ENCODE measurements at regions not wholly inside any gene's neighbourhood (a gene's known extent, or its start where the extent isn't known, plus 50 kb on each side); places are given as distances from the start of the nearest gene placed in this dataset.
A peak's percentile ranks its signal among the peaks of the same experiment; 100 is the strongest.

DNA sequence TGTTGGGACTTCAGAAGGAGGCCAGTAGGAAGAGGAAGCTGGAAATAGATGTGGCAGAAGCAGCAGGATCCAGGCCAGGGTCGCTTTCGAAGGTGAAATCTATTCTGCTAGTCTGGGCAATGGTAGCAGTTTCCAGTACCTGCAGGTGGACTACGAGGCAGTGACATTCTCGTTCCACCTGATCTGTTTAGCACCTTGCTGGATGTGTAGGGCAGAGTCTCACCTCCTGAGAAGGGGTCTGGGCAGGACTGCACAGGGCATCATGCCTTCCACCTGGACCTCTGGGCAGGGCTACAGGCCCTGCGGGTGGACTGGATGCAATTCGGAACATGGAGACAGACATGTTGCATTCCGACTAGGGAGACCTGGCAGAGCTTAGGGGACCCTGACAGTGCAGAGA, 254.8 kb upstream of the ZNF32 start (continued):
- TF ChIP-seq, protein P1, sequence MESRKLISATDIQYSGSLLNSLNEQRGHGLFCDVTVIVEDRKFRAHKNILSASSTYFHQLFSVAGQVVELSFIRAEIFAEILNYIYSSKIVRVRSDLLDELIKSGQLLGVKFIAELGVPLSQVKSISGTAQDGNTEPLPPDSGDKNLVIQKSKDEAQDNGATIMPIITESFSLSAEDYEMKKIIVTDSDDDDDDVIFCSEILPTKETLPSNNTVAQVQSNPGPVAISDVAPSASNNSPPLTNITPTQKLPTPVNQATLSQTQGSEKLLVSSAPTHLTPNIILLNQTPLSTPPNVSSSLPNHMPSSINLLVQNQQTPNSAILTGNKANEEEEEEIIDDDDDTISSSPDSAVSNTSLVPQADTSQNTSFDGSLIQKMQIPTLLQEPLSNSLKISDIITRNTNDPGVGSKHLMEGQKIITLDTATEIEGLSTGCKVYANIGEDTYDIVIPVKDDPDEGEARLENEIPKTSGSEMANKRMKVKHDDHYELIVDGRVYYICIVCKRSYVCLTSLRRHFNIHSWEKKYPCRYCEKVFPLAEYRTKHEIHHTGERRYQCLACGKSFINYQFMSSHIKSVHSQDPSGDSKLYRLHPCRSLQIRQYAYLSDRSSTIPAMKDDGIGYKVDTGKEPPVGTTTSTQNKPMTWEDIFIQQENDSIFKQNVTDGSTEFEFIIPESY (IDR thresholded peaks at IDR 0.05) = no peak
- TF ChIP-seq SP1 (IDR thresholded peaks at IDR 0.05) = no peak

DNA sequence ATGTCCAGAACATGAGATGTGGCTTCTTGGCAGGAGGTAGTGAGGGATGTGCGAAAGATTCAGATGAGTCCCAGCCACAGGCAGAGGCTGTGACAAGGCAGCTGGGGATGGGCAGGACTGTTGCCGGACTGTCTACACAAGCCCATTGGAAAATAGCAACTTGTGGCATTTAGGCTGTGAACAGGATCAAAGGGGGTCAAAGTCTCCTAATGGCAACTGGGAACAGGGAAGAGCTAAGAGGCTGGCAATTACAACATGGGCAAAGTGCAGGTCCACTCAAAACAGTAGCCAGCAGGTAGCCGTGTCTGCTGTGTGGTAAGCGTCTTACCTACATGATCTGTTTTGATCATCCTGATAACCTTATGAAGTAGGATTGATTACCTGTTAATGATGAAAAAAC, 254.2 kb upstream of the ZNF32 start:
- no peaks in the 10 kb centered on the region for H3K36me3 ChIP-seq (ENCODE audit: control insufficient read depth in 4 of 4, insufficient read depth in 3 of 4, low read depth in 1 of 4, low read length in 3 of 4)
- WGBS = 54% methylated on average over 4 of the region's 4 CpGs
- H3K27ac ChIP-seq (ENCODE audit: low read depth in 1 of 2, low read length in 2 of 2) = no peak overlapping the region
- DNase-seq (ENCODE audit: low spot score) = peak; percentile 32
- no peak overlapping the region for H3K4me3 ChIP-seq (ENCODE audit: low read depth in 1 of 3, low read length in 3 of 3)
- no peak overlapping the region for H3K9ac ChIP-seq (ENCODE audit: low read depth in 1 of 2, low read length in 2 of 2)
- H3K4me1 ChIP-seq (ENCODE audit: control insufficient read depth in 4 of 4, insufficient read depth in 4 of 4, low read length in 3 of 4) = peaks cover 0 to 9% (median 4%) of the 10 kb centered on the region in 4 donors
- H3K27me3 ChIP-seq (ENCODE audit: control insufficient read depth in 4 of 4, insufficient read depth in 4 of 4, low read length in 3 of 4) = no peaks in the 10 kb centered on the region
- no peaks in the 10 kb centered on the region for H3K9me3 ChIP-seq (ENCODE audit: control insufficient read depth in 4 of 4, low read length in 3 of 4)
- TF ChIP-seq JUND (IDR thresholded peaks at IDR 0.05) (peak; percentile 34 to 58), SP1 (IDR thresholded peaks at IDR 0.05) (peak; percentile 86), GABPA (IDR thresholded peaks at IDR 0.05 in 1 of 2, conservative IDR thresholded peaks at IDR 0.05 in 1 of 2) (no peak), FOXA2 (IDR thresholded peaks at IDR 0.05) (peak; percentile 32), HNF4G (IDR thresholded peaks at IDR 0.05) (peak; percentile 97), HNF4A (conservative IDR thresholded peaks at IDR 0.05) (peak; percentile 95 to 97), NR2F2 (IDR thresholded peaks at IDR 0.05) (no peak), YY1 (IDR thresholded peaks at IDR 0.05) (peak; percentile 71), RAD21 (IDR thresholded peaks at IDR 0.05) (peak; percentile 49), FOXA1 (IDR thresholded peaks at IDR 0.05) (peak; percentile 39), RXRA (IDR thresholded peaks at IDR 0.05) (peak; percentile 72 to 76), TAF1 (conservative IDR thresholded peaks at IDR 0.05) (no peak)
- TF ChIP-seq, protein P2, sequence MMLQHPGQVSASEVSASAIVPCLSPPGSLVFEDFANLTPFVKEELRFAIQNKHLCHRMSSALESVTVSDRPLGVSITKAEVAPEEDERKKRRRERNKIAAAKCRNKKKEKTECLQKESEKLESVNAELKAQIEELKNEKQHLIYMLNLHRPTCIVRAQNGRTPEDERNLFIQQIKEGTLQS (IDR thresholded peaks at IDR 0.05) = no peak
- TF ChIP-seq, protein P3, sequence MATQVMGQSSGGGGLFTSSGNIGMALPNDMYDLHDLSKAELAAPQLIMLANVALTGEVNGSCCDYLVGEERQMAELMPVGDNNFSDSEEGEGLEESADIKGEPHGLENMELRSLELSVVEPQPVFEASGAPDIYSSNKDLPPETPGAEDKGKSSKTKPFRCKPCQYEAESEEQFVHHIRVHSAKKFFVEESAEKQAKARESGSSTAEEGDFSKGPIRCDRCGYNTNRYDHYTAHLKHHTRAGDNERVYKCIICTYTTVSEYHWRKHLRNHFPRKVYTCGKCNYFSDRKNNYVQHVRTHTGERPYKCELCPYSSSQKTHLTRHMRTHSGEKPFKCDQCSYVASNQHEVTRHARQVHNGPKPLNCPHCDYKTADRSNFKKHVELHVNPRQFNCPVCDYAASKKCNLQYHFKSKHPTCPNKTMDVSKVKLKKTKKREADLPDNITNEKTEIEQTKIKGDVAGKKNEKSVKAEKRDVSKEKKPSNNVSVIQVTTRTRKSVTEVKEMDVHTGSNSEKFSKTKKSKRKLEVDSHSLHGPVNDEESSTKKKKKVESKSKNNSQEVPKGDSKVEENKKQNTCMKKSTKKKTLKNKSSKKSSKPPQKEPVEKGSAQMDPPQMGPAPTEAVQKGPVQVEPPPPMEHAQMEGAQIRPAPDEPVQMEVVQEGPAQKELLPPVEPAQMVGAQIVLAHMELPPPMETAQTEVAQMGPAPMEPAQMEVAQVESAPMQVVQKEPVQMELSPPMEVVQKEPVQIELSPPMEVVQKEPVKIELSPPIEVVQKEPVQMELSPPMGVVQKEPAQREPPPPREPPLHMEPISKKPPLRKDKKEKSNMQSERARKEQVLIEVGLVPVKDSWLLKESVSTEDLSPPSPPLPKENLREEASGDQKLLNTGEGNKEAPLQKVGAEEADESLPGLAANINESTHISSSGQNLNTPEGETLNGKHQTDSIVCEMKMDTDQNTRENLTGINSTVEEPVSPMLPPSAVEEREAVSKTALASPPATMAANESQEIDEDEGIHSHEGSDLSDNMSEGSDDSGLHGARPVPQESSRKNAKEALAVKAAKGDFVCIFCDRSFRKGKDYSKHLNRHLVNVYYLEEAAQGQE (IDR thresholded peaks at IDR 0.05) = peak; percentile 61
- TF ChIP-seq, protein P4, sequence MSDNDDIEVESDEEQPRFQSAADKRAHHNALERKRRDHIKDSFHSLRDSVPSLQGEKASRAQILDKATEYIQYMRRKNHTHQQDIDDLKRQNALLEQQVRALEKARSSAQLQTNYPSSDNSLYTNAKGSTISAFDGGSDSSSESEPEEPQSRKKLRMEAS (IDR thresholded peaks at IDR 0.05) = peak; percentile 29
- TF ChIP-seq, protein P1 (IDR thresholded peaks at IDR 0.05) = peak; percentile 22

Measured in liver (tissue), 7 donors.